ENCODE measurements at regions not wholly inside any gene's neighbourhood (a gene's known extent, or its start where the extent isn't known, plus 50 kb on each side); places are given as distances from the start of the nearest gene placed in this dataset.

- TF ChIP-seq CTCF (IDR thresholded peaks at IDR 0.05), result no peak
- TF ChIP-seq POLR2A (IDR thresholded peaks at IDR 0.05), result no peak
These were observed 281.7 kb downstream of the KLF6 start for GRCh38 chr10:3503299-3503698.

Measured in right lobe of liver (tissue), 4 donors.